GM21367 (cell line): ENCODE measurements at regions not wholly inside any gene's neighbourhood (a gene's known extent, or its start where the extent isn't known, plus 50 kb on each side); places are given as distances from the start of the nearest gene placed in this dataset.
"Not testable (repeated sequence)": the region's sequence is repeated elsewhere in the genome, so short reads cannot be mapped to it uniquely, and the experiment has no call there.

ENCODE experiments used
- ATAC-seq: cut with Tn5 transposase; IDR thresholded peaks from one replicate; pipeline ENCODE4 v1.9.1; 2021; ENCODE audit not compliant: unreplicated experiment

DNA sequence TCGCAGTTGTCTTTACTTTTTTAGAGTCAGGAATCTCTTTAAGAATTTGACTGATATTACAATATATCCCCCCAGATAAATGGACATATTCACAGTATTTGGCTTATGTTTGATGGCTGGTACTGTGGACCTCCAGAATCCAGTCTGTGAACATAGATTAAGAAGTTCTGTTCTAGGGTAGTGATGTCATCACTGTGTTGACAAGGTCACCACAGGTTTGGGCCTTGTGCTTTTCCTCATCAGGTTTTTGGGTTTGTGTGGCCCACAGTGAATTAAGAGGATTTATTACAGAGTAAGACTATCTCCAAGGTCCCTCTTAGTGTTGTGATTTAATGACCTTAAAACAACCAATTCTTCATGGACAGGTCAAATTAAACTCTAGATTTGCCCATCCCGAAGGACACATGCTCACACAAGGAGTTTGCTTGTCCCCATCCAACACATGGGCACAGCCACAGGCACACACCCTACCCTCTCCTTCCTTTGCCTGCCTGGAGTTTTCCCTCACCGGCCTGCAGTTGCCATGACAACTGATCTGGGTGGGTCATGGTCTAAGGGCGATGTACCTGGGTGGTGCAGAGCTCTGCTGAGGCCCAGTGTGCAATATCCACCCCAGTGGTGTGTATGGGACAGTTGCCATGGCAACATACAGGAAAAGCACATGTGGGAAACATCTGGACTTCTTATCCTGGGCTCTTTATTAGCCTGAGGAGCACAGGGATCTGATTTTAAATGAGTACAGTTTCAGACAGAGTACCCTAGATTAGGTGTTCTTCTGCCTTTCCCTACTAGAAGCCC, 98.6 kb downstream of the NAV1 start:
- no peak for ATAC-seq

DNA sequence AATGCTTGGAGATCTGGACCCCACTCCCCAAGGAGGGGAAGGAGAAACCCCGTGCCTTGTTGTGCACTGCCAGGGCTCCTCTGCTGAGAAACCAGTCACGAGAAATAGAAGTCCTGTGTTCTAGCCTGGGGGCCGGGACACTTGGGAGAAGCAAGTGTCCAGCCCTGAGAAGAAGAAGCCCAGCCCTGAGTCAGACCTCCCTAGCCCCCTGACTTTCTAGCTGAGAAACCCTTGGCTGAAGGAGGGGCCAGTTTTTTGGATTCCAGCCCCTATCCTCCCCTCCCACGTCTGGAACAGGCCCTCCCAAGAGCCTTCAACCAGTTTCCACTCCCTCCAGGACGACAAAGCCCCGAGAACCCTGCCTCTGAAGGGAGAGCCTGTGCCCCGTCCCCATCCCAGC, 100.5 kb downstream of the NAV1 start:
- ATAC-seq, result no peak

DNA sequence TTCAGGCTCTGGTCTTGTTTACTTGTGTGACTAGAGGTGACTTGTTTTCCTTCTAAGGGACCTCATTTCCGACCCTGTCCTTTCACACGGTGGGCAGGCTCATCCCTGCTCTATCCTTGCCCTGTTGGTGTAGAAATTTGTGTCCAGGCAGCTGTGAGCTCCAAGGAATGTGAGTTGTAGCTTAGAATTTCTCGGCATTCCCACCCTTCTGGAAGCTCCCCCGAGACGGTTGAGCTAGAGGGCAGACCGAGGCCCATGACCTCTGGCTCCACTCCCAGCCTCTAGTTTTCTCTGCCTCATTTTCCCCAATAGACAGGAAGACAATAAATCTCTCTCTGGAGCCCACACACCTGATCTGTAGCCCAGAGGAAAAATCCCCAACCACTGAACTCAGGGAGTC, 100.9 kb downstream of the NAV1 start:
- ATAC-seq, result no peak

DNA sequence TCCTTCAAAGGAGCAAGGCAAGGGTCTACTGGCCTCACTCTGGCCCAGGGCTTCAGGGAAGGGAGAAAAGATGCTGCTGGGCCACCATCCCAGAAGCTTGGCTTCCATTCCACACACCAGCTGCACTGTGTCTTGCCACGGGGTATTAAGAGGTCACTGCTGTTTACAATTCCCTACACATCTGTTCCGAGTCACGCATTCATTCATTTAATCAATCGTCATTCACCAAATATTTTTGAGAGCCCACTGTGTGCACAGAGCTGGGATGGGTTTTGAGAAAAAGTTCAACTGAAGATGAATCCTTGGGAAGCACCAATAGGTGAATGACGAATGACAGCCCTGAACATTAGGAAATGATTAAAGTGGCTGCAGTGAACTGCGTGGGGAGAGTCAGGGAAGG, 101.7 kb downstream of the NAV1 start:
- ATAC-seq, result no peak

DNA sequence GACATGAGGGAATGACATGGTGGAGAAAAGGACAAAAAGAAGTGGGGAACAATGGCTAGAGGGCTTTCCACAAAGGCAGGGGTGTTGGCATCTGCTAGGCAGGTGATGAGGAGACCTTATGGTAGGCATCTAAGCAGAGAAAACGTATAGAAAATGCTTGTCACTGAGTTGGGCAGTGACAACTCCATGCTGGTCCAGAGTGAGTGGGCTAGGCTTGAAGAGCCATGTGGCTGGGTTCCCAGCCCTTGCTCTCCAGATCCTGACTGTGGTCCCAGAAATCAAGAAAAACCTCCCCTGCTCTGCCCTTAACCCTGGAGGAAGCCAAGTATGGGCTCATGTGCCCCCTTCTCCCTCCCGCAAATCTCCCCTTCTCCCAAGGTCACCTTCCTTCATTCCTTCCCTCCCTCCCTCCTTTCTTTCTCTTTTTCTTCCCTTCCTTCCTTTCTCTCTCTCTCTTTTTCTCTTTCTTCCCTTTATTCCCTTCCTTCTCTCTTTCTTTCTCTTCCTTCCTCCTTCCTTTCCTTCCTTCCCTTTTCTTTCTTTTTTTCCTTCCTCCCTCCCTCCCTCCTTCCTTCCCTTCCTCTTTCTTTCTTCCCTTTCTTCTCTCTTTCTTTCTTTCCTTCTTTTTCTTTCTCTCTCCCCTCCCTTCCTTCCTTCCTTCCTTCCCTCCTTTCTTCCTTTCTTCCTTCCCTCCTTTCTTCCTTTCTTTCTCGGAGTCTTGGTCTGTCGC, 102.8 kb downstream of the NAV1 start:
- ATAC-seq, result no peak

DNA sequence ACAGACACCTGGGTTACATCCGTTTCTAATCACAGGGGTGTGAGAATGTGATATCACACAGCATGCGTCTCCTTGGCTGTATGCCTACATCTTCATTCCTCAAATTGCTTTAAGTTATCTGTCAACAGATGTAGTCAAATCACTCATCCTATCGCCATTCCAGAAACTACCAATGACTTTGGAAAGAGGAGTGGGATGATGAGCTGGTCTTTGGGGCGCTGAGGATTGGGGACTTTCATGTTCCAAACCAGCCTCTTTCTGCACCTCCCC, 104.8 kb downstream of the NAV1 start:
- no peak for ATAC-seq

DNA sequence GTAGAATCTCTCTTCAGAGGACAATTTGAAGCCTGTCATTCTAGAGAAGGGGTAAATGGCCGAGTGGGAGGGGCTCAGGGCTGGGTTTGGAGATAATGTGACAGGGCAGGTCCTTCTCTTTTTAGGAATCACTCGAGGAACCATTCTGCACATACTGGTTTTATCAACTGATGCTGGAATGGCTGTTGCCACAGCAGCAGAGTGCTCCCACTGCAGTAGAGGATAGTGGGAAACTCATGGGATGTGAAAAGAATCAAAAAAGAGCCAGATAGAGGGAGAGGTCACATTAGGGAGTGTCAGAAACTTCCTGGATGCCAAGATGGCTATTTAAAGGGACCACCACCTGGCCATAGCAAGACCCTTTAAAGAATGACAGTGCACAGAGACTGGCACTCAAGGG, 105.3 kb downstream of the NAV1 start:
- no peak for ATAC-seq

DNA sequence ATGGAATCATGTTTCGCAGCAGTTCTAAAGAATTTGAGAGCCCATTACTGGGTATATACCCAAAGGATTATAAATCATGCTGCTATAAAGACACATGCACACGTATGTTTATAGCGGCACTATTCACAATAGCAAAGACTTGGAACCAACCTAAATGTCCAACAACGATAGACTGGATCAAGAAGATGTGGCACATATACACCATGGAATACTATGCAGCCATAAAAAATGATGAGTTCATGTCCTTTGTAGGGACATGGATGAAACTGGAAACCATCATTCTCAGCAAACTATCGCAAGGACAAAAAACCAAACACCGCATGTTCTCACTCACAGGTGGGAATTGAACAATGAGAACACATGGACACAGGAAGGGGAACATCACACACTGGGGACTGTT, 106.1 kb downstream of the NAV1 start:
- not testable (repeated sequence) for ATAC-seq

DNA sequence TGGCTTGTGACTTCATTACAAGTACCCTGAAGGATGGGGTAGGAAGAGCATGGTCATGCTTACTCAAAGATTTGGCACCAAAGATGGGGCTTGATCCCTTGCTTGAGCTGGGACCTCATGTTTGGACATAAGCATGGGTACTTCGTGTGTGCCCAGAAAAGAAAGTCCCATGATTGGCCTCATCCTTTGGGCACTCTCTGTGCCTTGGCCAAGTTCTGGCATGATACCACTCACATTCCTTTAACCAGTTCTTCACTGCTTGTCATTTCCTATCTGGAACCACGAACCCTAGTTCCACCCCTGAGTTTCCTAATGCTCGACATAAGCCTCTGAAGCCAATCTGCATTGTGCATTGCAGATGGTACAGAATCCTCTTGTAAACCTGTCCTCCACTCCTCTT, 107.0 kb downstream of the NAV1 start:
- ATAC-seq, result no peak

DNA sequence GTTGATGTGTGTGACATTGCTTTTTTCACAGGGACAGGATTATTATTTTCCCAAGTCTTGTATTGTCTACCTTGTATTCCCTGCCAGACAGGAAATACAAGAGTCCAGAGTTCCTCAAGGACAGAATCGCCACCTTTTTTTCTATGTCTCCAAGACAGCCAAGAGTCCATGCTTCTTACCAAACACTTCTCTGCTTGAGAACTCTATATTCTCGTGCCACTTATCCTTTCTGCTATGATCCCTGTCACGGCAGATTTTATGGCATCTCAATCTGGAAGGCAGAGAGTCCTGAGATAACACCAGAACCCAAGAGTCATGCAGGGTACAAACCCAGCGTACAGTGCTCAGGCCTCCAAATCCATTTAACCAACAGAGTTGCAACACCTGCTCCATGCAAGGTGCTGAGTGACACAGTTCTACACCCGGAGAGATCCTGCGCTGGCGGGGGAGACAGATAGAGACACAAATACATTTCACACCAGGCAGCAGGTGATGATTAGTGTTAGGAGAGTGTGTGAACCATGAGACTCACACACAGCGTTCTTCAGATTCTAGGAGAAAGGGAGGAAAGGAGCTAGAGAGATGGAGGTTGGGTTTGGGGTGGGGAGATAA, 107.6 kb downstream of the NAV1 start:
- ATAC-seq, result no peak

DNA sequence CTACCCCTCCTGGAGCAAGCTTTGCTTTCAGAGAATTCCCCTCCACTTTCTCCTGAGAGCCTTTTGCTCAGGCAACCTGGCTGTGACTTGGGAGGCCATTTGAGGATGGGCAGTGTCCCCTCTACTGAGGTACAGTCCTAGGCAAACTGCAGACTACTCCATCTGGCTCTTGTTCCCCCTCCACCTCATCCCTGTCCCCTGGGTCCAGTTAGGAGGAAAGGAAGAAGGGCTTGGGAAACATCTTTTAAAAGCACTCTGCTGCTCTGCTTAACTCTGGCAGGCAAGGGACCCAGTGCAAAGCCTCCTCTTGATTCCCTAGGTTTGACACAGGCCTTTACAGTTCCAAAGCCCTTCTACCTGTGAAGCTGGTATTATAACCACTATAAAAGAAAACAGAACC, 108.2 kb downstream of the NAV1 start:
- ATAC-seq, result no peak

DNA sequence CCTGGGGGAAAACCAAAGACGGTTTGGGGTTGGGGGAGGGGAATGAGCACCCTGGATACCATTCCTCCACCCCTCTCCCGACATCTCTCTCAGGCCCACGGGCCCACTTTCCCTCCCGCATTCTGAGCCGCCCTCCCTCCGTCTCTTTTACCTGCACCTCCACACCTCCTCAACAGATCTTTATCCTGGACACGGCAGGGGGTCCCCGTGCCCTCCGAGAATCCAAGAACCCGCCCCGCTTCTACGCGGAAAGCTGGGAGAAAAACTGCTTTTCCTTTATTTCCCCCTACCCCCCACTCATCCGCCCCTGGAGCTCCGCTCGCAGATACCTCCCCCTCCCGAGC, 108.8 kb downstream of the NAV1 start:
- ATAC-seq, result no peak

DNA sequence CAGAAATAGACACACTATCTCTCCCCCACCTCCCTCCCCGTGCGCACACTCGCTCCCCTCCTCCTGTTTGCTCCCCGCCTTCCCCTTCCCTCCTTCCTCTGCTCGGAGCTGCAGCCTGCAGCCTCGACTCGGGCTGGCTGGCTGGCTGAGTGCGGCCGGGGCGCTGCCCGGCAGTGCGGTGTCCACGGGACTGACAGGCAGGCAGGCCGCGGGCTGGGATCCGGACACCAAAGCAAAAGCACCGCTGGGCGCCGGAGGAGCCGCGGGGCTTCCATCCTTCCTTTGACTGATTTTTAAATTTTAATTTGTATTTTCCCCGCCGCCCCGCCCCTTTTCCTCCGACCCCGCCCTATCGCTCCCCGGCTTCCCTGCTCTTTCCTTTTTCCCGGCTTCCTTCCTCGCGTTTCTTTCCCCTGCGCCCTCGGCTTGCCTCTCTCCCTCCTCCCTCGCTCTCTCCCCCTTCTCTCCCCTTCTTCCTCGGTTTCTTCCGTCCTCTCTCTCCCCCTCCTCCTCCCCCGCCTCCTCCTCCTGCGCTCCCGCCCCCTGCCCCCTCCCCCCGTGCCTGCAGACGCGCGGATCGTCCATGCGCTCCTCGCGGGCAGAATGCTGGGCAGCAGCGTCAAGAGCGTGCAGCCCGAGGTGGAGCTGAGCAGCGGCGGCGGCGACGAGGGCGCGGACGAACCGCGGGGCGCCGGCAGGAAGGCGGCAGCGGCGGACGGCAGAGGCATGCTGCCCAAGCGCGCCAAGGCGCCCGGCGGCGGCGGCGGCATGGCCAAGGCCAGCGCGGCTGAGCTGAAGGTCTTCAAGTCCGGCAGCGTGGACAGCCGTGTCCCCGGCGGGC, 109.4 kb downstream of the NAV1 start:
- no peak for ATAC-seq

DNA sequence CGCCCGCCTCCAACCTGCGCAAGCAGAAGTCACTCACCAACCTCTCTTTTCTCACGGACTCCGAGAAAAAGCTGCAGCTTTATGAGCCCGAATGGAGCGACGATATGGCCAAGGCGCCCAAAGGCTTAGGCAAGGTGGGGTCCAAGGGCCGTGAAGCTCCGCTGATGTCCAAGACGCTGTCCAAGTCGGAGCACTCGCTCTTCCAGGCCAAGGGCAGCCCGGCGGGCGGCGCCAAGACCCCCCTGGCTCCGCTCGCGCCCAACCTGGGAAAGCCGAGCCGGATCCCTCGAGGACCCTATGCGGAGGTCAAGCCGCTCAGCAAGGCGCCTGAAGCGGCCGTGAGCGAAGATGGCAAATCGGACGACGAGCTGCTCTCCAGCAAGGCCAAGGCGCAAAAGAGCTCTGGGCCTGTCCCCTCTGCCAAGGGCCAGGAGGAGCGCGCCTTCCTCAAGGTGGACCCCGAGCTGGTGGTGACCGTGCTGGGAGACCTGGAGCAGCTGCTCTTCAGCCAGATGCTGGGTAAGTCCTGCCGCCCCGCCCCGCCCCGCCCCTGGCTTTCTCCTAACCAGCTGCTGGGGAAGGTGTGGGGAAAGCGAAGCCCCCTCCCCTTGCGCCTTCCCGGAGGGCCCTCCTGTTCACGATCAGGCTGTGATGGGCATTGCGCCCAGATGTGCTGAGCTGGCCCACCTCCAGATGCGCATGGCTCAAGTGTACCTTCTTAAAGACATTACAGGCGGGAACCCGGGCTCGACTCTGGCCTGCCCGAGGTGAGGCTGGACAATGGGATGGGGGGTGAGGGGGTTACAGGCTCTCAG, 110.2 kb downstream of the NAV1 start:
- no peak for ATAC-seq

DNA sequence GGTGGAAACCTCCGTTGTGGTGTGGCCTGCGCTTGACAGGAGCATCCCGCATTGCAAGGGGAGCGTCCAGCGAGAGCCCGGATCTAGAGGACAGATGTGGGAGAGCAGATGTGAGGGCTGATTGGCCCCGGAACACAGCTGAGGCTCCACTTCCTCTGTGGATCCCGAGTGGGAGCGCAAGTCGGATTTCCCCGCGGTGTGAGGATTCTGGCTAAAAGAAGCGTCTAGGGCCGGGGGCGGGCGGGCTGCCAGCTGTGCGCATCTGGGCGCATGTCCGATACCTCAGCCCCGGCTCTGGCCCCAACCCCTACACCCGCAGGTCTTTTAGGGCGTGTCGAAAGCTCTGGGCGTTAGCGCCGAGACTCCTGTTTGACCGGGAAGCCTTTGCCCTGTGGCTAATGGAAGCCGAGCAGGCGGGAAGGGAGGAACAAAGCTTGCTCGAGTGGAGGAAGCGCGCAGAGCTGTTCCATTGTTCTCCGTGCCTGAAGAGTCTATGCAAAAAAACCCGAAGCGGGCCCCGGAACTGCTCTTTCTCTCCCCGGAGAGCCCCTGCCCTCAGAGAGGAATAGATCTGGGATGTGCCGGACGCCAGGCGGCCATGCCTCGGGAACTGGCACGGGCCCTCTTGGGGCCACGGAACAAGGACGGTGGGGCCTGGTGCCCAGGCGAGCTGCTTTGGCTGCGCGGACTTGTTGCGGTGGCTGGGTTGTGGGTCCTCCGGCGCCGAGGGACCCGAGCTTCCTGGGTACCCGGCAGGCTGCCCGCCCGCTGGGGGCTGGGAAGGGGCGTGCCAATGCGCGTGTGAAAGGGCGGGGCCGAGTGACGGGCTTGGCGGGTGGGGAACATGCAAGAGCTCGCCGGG, 111.1 kb downstream of the NAV1 start:
- ATAC-seq, result no peak

DNA sequence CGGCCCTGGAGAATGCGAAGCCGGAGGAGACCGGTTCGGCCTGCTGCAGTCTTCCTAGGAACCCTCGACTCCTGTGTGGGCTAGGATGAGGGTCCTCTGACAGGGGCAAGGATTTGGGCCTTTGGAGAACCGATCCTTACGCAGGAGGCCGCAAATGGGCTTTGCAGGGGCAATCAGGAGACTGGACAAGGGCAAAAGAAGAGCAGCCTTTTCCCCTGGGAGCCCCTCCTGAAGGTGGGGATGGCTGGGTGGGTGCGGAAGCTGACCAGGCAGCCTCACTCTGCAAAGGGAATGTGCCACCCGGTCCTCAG, 111.7 kb downstream of the NAV1 start:
- no peak for ATAC-seq

DNA sequence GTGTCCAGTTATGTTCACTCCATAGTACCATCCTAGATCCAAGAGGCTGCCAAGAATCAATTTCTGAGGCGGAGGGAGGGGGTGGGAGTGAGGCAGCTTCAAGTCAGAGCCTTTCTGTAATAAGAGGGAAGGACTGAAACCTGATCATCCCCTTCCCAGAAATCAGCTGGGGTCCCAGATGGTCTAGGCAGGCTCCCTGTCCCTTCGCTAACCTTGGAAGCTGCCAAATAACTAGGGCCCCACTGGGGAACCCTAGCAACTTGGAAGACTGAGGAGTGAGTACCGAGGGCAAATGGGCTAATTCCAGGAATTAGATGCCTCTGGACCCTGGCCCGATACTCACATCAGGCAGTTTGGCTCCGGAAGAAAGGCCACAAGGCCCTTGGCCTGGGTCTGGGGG, 113.3 kb downstream of the NAV1 start:
- ATAC-seq, result no peak

DNA sequence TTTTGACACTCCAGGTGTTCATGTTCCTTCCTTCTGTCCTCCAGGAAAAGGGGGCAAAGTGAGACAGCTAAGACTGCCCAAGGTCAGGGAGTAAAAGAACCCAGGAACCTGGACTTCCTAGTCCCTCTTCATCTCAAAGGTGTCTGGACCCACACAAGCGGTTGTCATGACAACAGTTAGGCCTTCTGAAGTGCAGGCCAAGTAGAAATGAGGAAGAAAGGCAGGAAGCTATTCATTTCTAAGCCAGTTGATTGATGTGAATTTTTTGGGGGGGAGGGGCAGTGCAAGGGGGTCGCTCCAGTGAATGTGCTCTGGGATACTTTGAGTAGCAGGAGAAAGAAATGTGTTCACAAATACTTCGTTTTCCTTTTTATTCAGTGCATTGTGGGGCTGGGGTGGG, 114.3 kb downstream of the NAV1 start:
- ATAC-seq, result no peak

DNA sequence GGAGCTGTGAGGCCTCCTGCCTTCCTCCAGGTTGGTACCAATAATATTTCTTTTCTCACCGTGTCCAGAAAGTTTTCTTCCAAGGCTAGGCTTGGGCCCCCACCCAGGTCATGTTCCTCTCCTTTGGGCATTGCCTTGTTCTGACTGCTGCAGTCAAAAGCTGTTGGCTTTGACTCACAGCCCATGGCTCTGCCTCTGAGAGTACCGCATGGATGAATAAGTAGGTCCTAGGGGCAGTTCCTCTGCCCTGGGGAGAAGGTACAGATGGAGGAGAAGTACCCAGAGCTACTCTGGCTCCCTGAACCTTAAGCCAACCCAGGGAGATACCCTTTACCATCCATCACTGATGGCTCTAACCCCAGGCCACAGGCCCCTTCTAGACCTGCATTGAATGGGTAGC, 115.0 kb downstream of the NAV1 start:
- ATAC-seq, result no peak

DNA sequence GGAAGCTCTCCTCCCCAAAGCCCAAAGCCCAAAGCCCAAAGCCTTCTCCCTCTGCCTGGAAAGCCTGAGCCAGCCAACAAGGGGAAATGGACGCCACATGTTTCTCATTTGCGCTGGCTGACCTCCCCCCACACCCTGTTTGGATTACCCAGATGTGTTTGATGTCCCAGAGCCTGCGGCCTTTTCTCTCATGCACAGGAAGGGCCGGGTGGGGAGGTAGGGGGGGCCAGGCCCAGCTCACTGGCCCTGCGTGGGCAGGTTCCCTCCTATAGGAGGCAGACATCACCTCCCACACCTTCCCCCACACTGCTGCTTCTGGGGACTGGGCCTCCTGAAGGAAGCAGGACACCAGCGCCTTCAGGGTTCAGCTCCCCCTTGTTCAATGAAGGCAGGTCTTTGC, 116.3 kb downstream of the NAV1 start:
- ATAC-seq, result no peak
